AG04449 (cell line): ENCODE measurements at regions not wholly inside any gene's neighbourhood (a gene's known extent, or its start where the extent isn't known, plus 50 kb on each side); places are given as distances from the start of the nearest gene placed in this dataset.

Experiments used
- CTCF ChIA-PET: fragments of 350-600 bp; formaldehyde crosslinking; extraction: SDS; loops from one replicate; lab custom pipeline; 2021; ENCODE audit warnings: antibody characterized with exemption; lab: Yijun Ruan, JAX
- POLR2A ChIA-PET: fragments of 400-600, 350-600 bp; formaldehyde crosslinking; extraction: SDS; loops from one replicate; lab custom pipeline; 2020; ENCODE audit warnings: antibody characterized with exemption, inconsistent platforms; lab: Yijun Ruan, JAX
- DNase-seq: peaks from one replicate; pipeline ENCODE4 v3.0.0-alpha.2; 2010; ENCODE audit warnings: low read depth, low spot score
- H3K4me3 ChIP-seq: 2 replicates; pipeline ENCODE4 v1.5.1; 2011; ENCODE audit warnings: low read depth, mild to moderate bottlenecking, control low read depth, low read length
- CTCF ChIP-seq: IDR thresholded peaks from one replicate; pipeline ENCODE4 v1.5.1; 2011; ENCODE audit warnings: mild to moderate bottlenecking, moderate library complexity, low read length, control low read depth, inconsistent platforms; ENCODE audit not compliant: insufficient read depth; ENCODE audit errors: missing control alignments

DNA sequence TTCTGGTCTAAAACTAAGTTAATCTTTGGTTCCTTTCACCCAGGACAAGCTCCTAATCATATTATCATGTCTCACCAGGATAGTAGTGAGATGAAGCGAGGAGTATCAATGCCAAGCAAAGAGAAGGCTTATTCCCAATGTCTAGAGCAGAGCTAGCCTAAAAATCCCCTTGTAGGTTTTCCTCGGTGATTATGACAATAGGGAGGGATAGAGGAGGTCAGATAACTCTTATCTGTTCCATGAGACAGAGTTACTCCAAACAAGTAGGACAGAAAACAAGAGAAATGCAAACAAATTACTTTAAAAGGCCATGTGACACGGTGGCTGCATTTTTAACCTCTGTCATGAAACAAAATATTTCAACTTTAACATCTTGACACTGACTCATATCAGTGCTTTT, 623.1 kb downstream of the ADCYAP1 start:
- no peak for DNase-seq
- no peak for TF ChIP-seq CTCF
- H3K4me3 ChIP-seq, result no peak overlapping the region
- CTCF ChIA-PET, result no interaction called here
- POLR2A ChIA-PET, result no interaction called here

- ChIA-PET POLR2A (no interaction called here), CTCF (no interaction called here)
- no peak for TF ChIP-seq CTCF
These were observed 623.8 kb downstream of the ADCYAP1 start for GRCh38 chr18:1528447-1528846.

GRCh38 chr18:1528964-1529509, 624.4 kb downstream of the ADCYAP1 start:
- no peak overlapping the region for H3K4me3 ChIP-seq
- CTCF ChIA-PET, result no interaction called here
- POLR2A ChIA-PET, result no interaction called here
- no peak for TF ChIP-seq CTCF
- no peak for DNase-seq

More at GRCh38 chr18:1528447-1528846, 623.8 kb downstream of the ADCYAP1 start:
- no peak overlapping the region for H3K4me3 ChIP-seq
- DNase-seq, result no peak

DNA sequence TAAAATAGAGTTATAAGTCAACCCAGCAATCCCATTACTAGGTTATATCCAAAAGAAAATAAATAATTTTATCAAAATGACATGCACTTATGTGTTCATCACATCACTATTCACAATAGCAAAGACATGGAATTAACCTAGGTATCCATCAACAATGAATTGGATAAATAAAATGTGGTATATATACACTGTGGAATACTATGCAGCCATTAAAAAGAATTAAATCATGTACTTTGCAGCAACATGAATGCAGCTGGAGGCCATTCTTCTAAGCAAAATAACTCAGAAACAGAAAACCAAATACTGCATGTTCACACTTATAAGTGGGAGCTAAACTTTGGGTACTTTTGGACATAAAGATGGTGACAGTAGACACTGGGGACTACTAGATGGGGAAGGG, 626.0 kb downstream of the ADCYAP1 start:
- no peak overlapping the region for H3K4me3 ChIP-seq
- CTCF ChIA-PET, result no interaction called here
- no peak for TF ChIP-seq CTCF
- DNase-seq, result no peak
- POLR2A ChIA-PET, result no interaction called here

- ChIA-PET POLR2A (no interaction called here), CTCF (no interaction called here)
- no peak overlapping the region for H3K4me3 ChIP-seq
- DNase-seq, result no peak
- no peak for TF ChIP-seq CTCF
These were observed 634.6 kb downstream of the ADCYAP1 start for GRCh38 chr18:1539276-1539675.

DNA sequence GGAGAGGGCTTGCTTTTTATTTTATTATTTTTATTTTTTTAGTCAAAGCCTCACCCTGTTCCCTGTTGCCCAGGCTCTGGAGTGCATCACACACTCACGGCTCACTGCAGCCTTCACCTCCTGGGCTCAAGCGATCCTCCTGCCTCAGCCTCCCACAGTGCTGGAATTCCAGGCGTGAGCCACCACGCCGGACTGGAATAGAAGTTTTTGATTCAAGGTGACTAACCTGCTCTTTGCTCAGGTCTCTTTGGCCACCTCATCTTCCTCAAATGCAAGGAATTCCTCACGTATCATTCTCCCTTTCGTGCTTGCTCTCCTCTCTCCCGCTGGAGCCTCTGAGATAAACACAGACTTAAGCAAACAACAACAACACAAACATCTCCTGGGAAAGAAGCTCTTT, 636.8 kb downstream of the ADCYAP1 start:
- ChIA-PET CTCF (no interaction called here), POLR2A (no interaction called here)
- DNase-seq, result no peak
- H3K4me3 ChIP-seq, result no peak overlapping the region
- no peak for TF ChIP-seq CTCF
